ENCODE measurements at regions not wholly inside any gene's neighbourhood (a gene's known extent, or its start where the extent isn't known, plus 50 kb on each side); places are given as distances from the start of the nearest gene placed in this dataset.

GRCh38 chr4:4775493-4776004, 83.9 kb upstream of the MSX1 start:
- Mint-ChIP-seq H3K27me3 (ENCODE audit: unreplicated experiment) (no peaks in the 10 kb centered on the region), H3K9me3 (ENCODE audit: low read depth, unreplicated experiment) (no peaks in the 10 kb centered on the region), H3K27ac (ENCODE audit: unreplicated experiment) (no peak overlapping the region), H3K36me3 (ENCODE audit: insufficient read depth, unreplicated experiment) (no peaks in the 10 kb centered on the region), H3K4me3 (ENCODE audit: low read depth, unreplicated experiment) (no peak overlapping the region), H3K4me1 (ENCODE audit: low read depth, unreplicated experiment) (no peaks in the 10 kb centered on the region)
- TF ChIP-seq CTCF (IDR thresholded peaks at IDR 0.05; ENCODE audit: unreplicated experiment), result no peak
- BruUV-seq (replicated peaks), result no TSS peak
- CTCF ChIA-PET, result interaction anchor here (0.6 kb wide), 1 partner anchor 15 kb away, joined by 4 read pairs; no protein-coding TSS in a partner anchor
- intact Hi-C loops (cut with micrococcal nuclease; ENCODE audit: unreplicated experiment), result no loop called here
- no peak for DNase-seq

- no peak overlapping the region for H3K4me3 Mint-ChIP-seq (ENCODE audit: low read depth, unreplicated experiment)
- BruUV-seq (replicated peaks), result no TSS peak
- CTCF ChIA-PET, result no interaction called here
- TF ChIP-seq CTCF (IDR thresholded peaks at IDR 0.05; ENCODE audit: unreplicated experiment), result no peak
- H3K9me3 Mint-ChIP-seq (ENCODE audit: low read depth, unreplicated experiment), result peaks cover under 1% of the 10 kb centered on the region
- H3K27me3 Mint-ChIP-seq (ENCODE audit: unreplicated experiment), result no peaks in the 10 kb centered on the region
- DNase-seq, result no peak
- intact Hi-C loops (cut with micrococcal nuclease; ENCODE audit: unreplicated experiment), result no loop called here
- H3K36me3 Mint-ChIP-seq (ENCODE audit: insufficient read depth, unreplicated experiment), result no peaks in the 10 kb centered on the region
- H3K27ac Mint-ChIP-seq (ENCODE audit: unreplicated experiment), result no peak overlapping the region
- no peaks in the 10 kb centered on the region for H3K4me1 Mint-ChIP-seq (ENCODE audit: low read depth, unreplicated experiment)
Measured at GRCh38 chr4:4772534-4772933, 86.9 kb upstream of the MSX1 start.

DNA sequence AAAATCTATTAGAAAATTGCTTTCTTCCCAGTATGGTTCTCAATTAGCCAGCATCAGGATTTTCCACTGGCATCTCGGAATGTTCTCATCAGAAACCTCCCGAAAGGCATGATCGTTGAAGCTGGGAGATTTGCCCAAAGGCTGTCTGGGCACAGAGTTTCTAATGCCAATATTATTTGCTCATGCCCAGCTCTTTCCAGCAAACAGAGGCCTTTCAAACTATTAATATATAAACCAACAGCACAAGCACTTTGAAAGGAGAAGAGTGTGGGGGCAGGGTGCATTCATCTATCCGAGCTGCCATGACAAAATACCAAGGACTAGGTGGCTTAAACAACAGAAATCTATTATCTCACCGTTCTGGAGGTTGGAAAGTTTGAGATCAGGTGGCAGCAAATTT, 88.3 kb upstream of the MSX1 start:
- H3K9me3 Mint-ChIP-seq (ENCODE audit: low read depth, unreplicated experiment), result peaks cover 4% of the 10 kb centered on the region
- CTCF ChIA-PET, result no interaction called here
- no peak overlapping the region for H3K27ac Mint-ChIP-seq (ENCODE audit: unreplicated experiment)
- H3K4me3 Mint-ChIP-seq (ENCODE audit: low read depth, unreplicated experiment), result no peak overlapping the region
- no peaks in the 10 kb centered on the region for H3K4me1 Mint-ChIP-seq (ENCODE audit: low read depth, unreplicated experiment)
- no peaks in the 10 kb centered on the region for H3K27me3 Mint-ChIP-seq (ENCODE audit: unreplicated experiment)
- H3K36me3 Mint-ChIP-seq (ENCODE audit: insufficient read depth, unreplicated experiment), result no peaks in the 10 kb centered on the region
- no peak for TF ChIP-seq CTCF (IDR thresholded peaks at IDR 0.05; ENCODE audit: unreplicated experiment)
- intact Hi-C loops (cut with micrococcal nuclease; ENCODE audit: unreplicated experiment), result no loop called here
- no TSS peak for BruUV-seq (replicated peaks)
- DNase-seq, result no peak

- H3K4me3 Mint-ChIP-seq (ENCODE audit: low read depth, unreplicated experiment), result no peak overlapping the region
- CTCF ChIA-PET, result no interaction called here
- TF ChIP-seq CTCF (IDR thresholded peaks at IDR 0.05; ENCODE audit: unreplicated experiment), result no peak
- no TSS peak for BruUV-seq (replicated peaks)
- intact Hi-C loops (cut with micrococcal nuclease; ENCODE audit: unreplicated experiment), result no loop called here
- DNase-seq, result no peak
- H3K9me3 Mint-ChIP-seq (ENCODE audit: low read depth, unreplicated experiment), result peaks cover 4% of the 10 kb centered on the region
- H3K27ac Mint-ChIP-seq (ENCODE audit: unreplicated experiment), result no peak overlapping the region
- H3K36me3 Mint-ChIP-seq (ENCODE audit: insufficient read depth, unreplicated experiment), result no peaks in the 10 kb centered on the region
- H3K27me3 Mint-ChIP-seq (ENCODE audit: unreplicated experiment), result no peaks in the 10 kb centered on the region
- no peaks in the 10 kb centered on the region for H3K4me1 Mint-ChIP-seq (ENCODE audit: low read depth, unreplicated experiment)
Measured at GRCh38 chr4:4770610-4771009, 88.9 kb upstream of the MSX1 start.
